ENCODE measurements at regions not wholly inside any gene's neighbourhood (a gene's known extent, or its start where the extent isn't known, plus 50 kb on each side); places are given as distances from the start of the nearest gene placed in this dataset.

- H3K36me3 Mint-ChIP-seq (ENCODE audit: unreplicated experiment), result no peaks in the 10 kb centered on the region
- no peaks in the 10 kb centered on the region for H3K4me1 Mint-ChIP-seq (ENCODE audit: low read depth, unreplicated experiment)
- no peak overlapping the region for H3K27ac Mint-ChIP-seq (ENCODE audit: unreplicated experiment)
- no peak for TF ChIP-seq CTCF (IDR thresholded peaks at IDR 0.05; ENCODE audit: partially characterized antibody, unreplicated experiment)
- no peaks in the 10 kb centered on the region for H3K27me3 Mint-ChIP-seq (ENCODE audit: unreplicated experiment)
- H3K9me3 Mint-ChIP-seq (ENCODE audit: unreplicated experiment), result peaks cover 3% of the 10 kb centered on the region
- H3K4me3 Mint-ChIP-seq (ENCODE audit: unreplicated experiment), result no peak overlapping the region
- no peak for DNase-seq
These were observed 58.1 kb downstream of the NPAP1 start for GRCh38 chr15:24733659-24734058.

- no peaks in the 10 kb centered on the region for H3K27me3 Mint-ChIP-seq (ENCODE audit: unreplicated experiment)
- H3K27ac Mint-ChIP-seq (ENCODE audit: unreplicated experiment), result no peak overlapping the region
- no peak for DNase-seq
- peaks cover 3% of the 10 kb centered on the region for H3K9me3 Mint-ChIP-seq (ENCODE audit: unreplicated experiment)
- H3K36me3 Mint-ChIP-seq (ENCODE audit: unreplicated experiment), result no peaks in the 10 kb centered on the region
- H3K4me1 Mint-ChIP-seq (ENCODE audit: low read depth, unreplicated experiment), result no peaks in the 10 kb centered on the region
- H3K4me3 Mint-ChIP-seq (ENCODE audit: unreplicated experiment), result no peak overlapping the region
- TF ChIP-seq CTCF (IDR thresholded peaks at IDR 0.05; ENCODE audit: partially characterized antibody, unreplicated experiment), result no peak
These were observed 58.8 kb downstream of the NPAP1 start for GRCh38 chr15:24734396-24734795.

- no peaks in the 10 kb centered on the region for H3K36me3 Mint-ChIP-seq (ENCODE audit: unreplicated experiment)
- H3K4me1 Mint-ChIP-seq (ENCODE audit: low read depth, unreplicated experiment), result no peaks in the 10 kb centered on the region
- no peaks in the 10 kb centered on the region for H3K27me3 Mint-ChIP-seq (ENCODE audit: unreplicated experiment)
- TF ChIP-seq CTCF (IDR thresholded peaks at IDR 0.05; ENCODE audit: partially characterized antibody, unreplicated experiment), result no peak
- DNase-seq, result no peak
- H3K27ac Mint-ChIP-seq (ENCODE audit: unreplicated experiment), result no peak overlapping the region
- no peak overlapping the region for H3K4me3 Mint-ChIP-seq (ENCODE audit: unreplicated experiment)
- H3K9me3 Mint-ChIP-seq (ENCODE audit: unreplicated experiment), result no peaks in the 10 kb centered on the region
These were observed 69.7 kb downstream of the NPAP1 start for GRCh38 chr15:24745290-24745689.

- Mint-ChIP-seq H3K4me1 (ENCODE audit: low read depth, unreplicated experiment) (no peaks in the 10 kb centered on the region), H3K36me3 (ENCODE audit: unreplicated experiment) (no peaks in the 10 kb centered on the region), H3K27ac (ENCODE audit: unreplicated experiment) (no peak overlapping the region), H3K9me3 (ENCODE audit: unreplicated experiment) (no peaks in the 10 kb centered on the region), H3K27me3 (ENCODE audit: unreplicated experiment) (no peaks in the 10 kb centered on the region), H3K4me3 (ENCODE audit: unreplicated experiment) (no peak overlapping the region)
- no peak for TF ChIP-seq CTCF (IDR thresholded peaks at IDR 0.05; ENCODE audit: partially characterized antibody, unreplicated experiment)
- DNase-seq, result no peak
These were observed 70.5 kb downstream of the NPAP1 start for GRCh38 chr15:24746094-24746493.

- H3K9me3 Mint-ChIP-seq (ENCODE audit: unreplicated experiment), result no peaks in the 10 kb centered on the region
- no peaks in the 10 kb centered on the region for H3K27me3 Mint-ChIP-seq (ENCODE audit: unreplicated experiment)
- H3K36me3 Mint-ChIP-seq (ENCODE audit: unreplicated experiment), result no peaks in the 10 kb centered on the region
- H3K27ac Mint-ChIP-seq (ENCODE audit: unreplicated experiment), result no peak overlapping the region
- no peaks in the 10 kb centered on the region for H3K4me1 Mint-ChIP-seq (ENCODE audit: low read depth, unreplicated experiment)
- no peak overlapping the region for H3K4me3 Mint-ChIP-seq (ENCODE audit: unreplicated experiment)
- DNase-seq, result no peak
- no peak for TF ChIP-seq CTCF (IDR thresholded peaks at IDR 0.05; ENCODE audit: partially characterized antibody, unreplicated experiment)
These were observed 71.8 kb downstream of the NPAP1 start for GRCh38 chr15:24747376-24747775.
